HG02610 (cell line): ENCODE measurements at regions not wholly inside any gene's neighbourhood (a gene's known extent, or its start where the extent isn't known, plus 50 kb on each side); places are given as distances from the start of the nearest gene placed in this dataset.
A peak's percentile ranks its signal among the peaks of the same experiment; 100 is the strongest.

Experiments
- ATAC-seq: cut with Tn5 transposase; IDR thresholded peaks from one replicate; pipeline ENCODE4 v1.9.1; 2021; ENCODE audit warnings: mild to moderate bottlenecking, moderate library complexity; ENCODE audit not compliant: unreplicated experiment

- ATAC-seq, result no peak
These were observed 610.5 kb downstream of the ACTR3B start for GRCh38 chr7:153370092-153370491.

GRCh38 chr7:153380636-153381035, 621.1 kb downstream of the ACTR3B start:
- ATAC-seq, result no peak

- peak; percentile 84 for ATAC-seq
These were observed 621.9 kb downstream of the ACTR3B start for GRCh38 chr7:153381275-153382040.

GRCh38 chr7:153382641-153383101, 623.1 kb downstream of the ACTR3B start:
- ATAC-seq, result no peak

GRCh38 chr7:153383781-153384180, 624.2 kb downstream of the ACTR3B start:
- ATAC-seq, result no peak

GRCh38 chr7:153385502-153385901, 626.0 kb downstream of the ACTR3B start:
- no peak for ATAC-seq

GRCh38 chr7:153386556-153386955, 627.0 kb downstream of the ACTR3B start:
- ATAC-seq, result no peak

- ATAC-seq, result no peak
These were observed 629.1 kb downstream of the ACTR3B start for GRCh38 chr7:153388611-153389010.

- no peak for ATAC-seq
These were observed 629.7 kb downstream of the ACTR3B start for GRCh38 chr7:153389261-153389660.

GRCh38 chr7:153390955-153391354, 631.4 kb downstream of the ACTR3B start:
- no peak for ATAC-seq

GRCh38 chr7:153392726-153393125, 633.2 kb downstream of the ACTR3B start:
- no peak for ATAC-seq

GRCh38 chr7:153393666-153394065, 634.1 kb downstream of the ACTR3B start:
- ATAC-seq, result no peak

- no peak for ATAC-seq
These were observed 636.9 kb downstream of the ACTR3B start for GRCh38 chr7:153396475-153396874.

- no peak for ATAC-seq
These were observed 637.9 kb downstream of the ACTR3B start for GRCh38 chr7:153397459-153397858.

GRCh38 chr7:153397906-153398305, 638.4 kb downstream of the ACTR3B start:
- no peak for ATAC-seq

- ATAC-seq, result no peak
These were observed 638.8 kb downstream of the ACTR3B start for GRCh38 chr7:153398370-153398769.

- no peak for ATAC-seq
These were observed 639.4 kb downstream of the ACTR3B start for GRCh38 chr7:153398789-153399553.

GRCh38 chr7:153399554-153399940, 640.0 kb downstream of the ACTR3B start:
- no peak for ATAC-seq

- ATAC-seq, result no peak
These were observed 641.4 kb downstream of the ACTR3B start for GRCh38 chr7:153400735-153401593.

GRCh38 chr7:153401795-153402720, 642.5 kb downstream of the ACTR3B start:
- no peak for ATAC-seq
